Hematopoietic multipotent progenitor cell treated with erythropoietin and hydrocortisone succinate and interleukin-3 and kit ligand, for 15 days (in vitro differentiated cells): ENCODE measurements at regions not wholly inside any gene's neighbourhood (a gene's known extent, or its start where the extent isn't known, plus 50 kb on each side); places are given as distances from the start of the nearest gene placed in this dataset.
"Not testable (repeated sequence)": the region's sequence is repeated elsewhere in the genome, so short reads cannot be mapped to it uniquely, and the experiment has no call there.

ENCODE experiments used
- DNase-seq: peaks from one replicate; pipeline ENCODE4 v3.0.0-alpha.2; 2015; ENCODE audit warnings: low spot score

GRCh38 chr13:22979952-22980351 lies 200.8 kb upstream of the SGCG start:
- no peak for DNase-seq

GRCh38 chr13:22980936-22981335 lies 199.8 kb upstream of the SGCG start:
- DNase-seq, result no peak

GRCh38 chr13:22993148-22993547 lies 187.6 kb upstream of the SGCG start:
- DNase-seq, result no peak

- no peak for DNase-seq
These were observed 177.3 kb upstream of the SGCG start for GRCh38 chr13:23003446-23003845.

- no peak for DNase-seq
These were observed 173.4 kb upstream of the SGCG start for GRCh38 chr13:23007426-23007825.

- no peak for DNase-seq
These were observed 162.6 kb upstream of the SGCG start for GRCh38 chr13:23018143-23018542.

- DNase-seq, result peak; percentile 23
These were observed 160.4 kb upstream of the SGCG start for GRCh38 chr13:23020246-23020843.

GRCh38 chr13:23021906-23022305 lies 158.9 kb upstream of the SGCG start:
- no peak for DNase-seq

- no peak for DNase-seq
These were observed 158.1 kb upstream of the SGCG start for GRCh38 chr13:23022704-23023103.

- no peak for DNase-seq
These were observed 154.7 kb upstream of the SGCG start for GRCh38 chr13:23025864-23026608.

- DNase-seq, result no peak
These were observed 141.4 kb upstream of the SGCG start for GRCh38 chr13:23039266-23039935.

GRCh38 chr13:23042181-23042580 lies 138.6 kb upstream of the SGCG start:
- DNase-seq, result no peak

- DNase-seq, result no peak
These were observed 135.9 kb upstream of the SGCG start for GRCh38 chr13:23044906-23045305.

GRCh38 chr13:23050126-23050525 lies 130.7 kb upstream of the SGCG start:
- DNase-seq, result no peak

- DNase-seq, result not testable (repeated sequence)
These were observed 127.1 kb upstream of the SGCG start for GRCh38 chr13:23053711-23054110.

- no peak for DNase-seq
These were observed 121.6 kb upstream of the SGCG start for GRCh38 chr13:23059173-23059572.

- DNase-seq, result no peak
These were observed 119.8 kb upstream of the SGCG start for GRCh38 chr13:23060959-23061358.

- no peak for DNase-seq
These were observed 113.7 kb upstream of the SGCG start for GRCh38 chr13:23067129-23067528.

- no peak for DNase-seq
These were observed 111.2 kb upstream of the SGCG start for GRCh38 chr13:23069566-23069965.

- DNase-seq, result no peak
These were observed 106.5 kb upstream of the SGCG start for GRCh38 chr13:23074075-23074828.

GRCh38 chr13:23081220-23081619 lies 99.6 kb upstream of the SGCG start:
- no peak for DNase-seq

- DNase-seq, result no peak
These were observed 98.9 kb upstream of the SGCG start for GRCh38 chr13:23081901-23082300.
